ENCODE measurements at regions not wholly inside any gene's neighbourhood (a gene's known extent, or its start where the extent isn't known, plus 50 kb on each side); places are given as distances from the start of the nearest gene placed in this dataset.

- 70% methylated on average over 5 of the region's 5 CpGs for WGBS
- no peaks in the 10 kb centered on the region for H3K4me1 ChIP-seq
Observed at GRCh38 chr1:29736582-29737188, 500.4 kb downstream of the PTPRU start.

DNA sequence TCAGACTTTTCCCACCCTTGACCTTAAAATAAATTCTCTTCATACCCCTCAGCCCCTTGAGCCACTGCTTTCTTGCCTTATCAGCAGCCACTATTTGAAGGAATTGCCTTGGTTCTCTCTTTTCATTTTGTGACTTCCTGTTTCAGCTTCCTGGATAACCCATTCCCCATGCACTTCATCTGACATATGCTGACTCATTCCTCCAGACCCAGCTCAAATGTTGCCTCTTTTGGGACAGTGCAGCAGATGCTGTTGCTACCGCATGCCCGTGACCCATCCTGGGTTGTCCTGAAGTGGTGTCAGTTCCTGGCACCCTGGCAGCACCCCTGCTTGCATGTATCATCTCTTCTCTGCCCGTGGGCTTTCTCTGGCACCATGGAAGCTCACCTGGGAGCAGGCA, 496.1 kb downstream of the PTPRU start:
- intact Hi-C loops (cut with DNase I), result no loop called here

More at GRCh38 chr1:29736582-29737188, 500.4 kb downstream of the PTPRU start:
- peaks cover 0 to 58% (median 0%) of the 10 kb centered on the region in 4 donors for H3K27me3 ChIP-seq
- no peak for DNase-seq (ENCODE audit: extremely low spot score)
- H3K9me3 ChIP-seq, result no peaks in the 10 kb centered on the region
- no peak overlapping the region for H3K4me3 ChIP-seq
- intact Hi-C loops (cut with DNase I), result no loop called here
- H3K36me3 ChIP-seq, result no peaks in the 10 kb centered on the region
- TF ChIP-seq POLR2A (IDR thresholded peaks at IDR 0.05; ENCODE audit: low read depth) (no peak), EP300 (IDR thresholded peaks at IDR 0.05) (no peak), POLR2AphosphoS5 (IDR thresholded peaks at IDR 0.05) (no peak)
- TF ChIP-seq, protein P1, sequence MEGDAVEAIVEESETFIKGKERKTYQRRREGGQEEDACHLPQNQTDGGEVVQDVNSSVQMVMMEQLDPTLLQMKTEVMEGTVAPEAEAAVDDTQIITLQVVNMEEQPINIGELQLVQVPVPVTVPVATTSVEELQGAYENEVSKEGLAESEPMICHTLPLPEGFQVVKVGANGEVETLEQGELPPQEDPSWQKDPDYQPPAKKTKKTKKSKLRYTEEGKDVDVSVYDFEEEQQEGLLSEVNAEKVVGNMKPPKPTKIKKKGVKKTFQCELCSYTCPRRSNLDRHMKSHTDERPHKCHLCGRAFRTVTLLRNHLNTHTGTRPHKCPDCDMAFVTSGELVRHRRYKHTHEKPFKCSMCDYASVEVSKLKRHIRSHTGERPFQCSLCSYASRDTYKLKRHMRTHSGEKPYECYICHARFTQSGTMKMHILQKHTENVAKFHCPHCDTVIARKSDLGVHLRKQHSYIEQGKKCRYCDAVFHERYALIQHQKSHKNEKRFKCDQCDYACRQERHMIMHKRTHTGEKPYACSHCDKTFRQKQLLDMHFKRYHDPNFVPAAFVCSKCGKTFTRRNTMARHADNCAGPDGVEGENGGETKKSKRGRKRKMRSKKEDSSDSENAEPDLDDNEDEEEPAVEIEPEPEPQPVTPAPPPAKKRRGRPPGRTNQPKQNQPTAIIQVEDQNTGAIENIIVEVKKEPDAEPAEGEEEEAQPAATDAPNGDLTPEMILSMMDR (IDR thresholded peaks at IDR 0.05), result no peak
- no peak overlapping the region for H3K27ac ChIP-seq (replicated peaks in 1 of 4)

GRCh38 chr1:29730623-29731022, 494.3 kb downstream of the PTPRU start:
- WGBS, result 64% methylated on average over 5 of the region's 5 CpGs
- Histone ChIP-seq H3K27me3 (peaks cover 0 to 21% (median 0%) of the 10 kb centered on the region in 4 donors), H3K36me3 (no peaks in the 10 kb centered on the region), H3K4me1 (no peaks in the 10 kb centered on the region), H3K9me3 (no peaks in the 10 kb centered on the region), H3K27ac (replicated peaks in 1 of 4) (no peak overlapping the region), H3K4me3 (no peak overlapping the region)
- intact Hi-C loops (cut with DNase I), result no loop called here
- TF ChIP-seq, protein P1 (IDR thresholded peaks at IDR 0.05), result no peak
- TF ChIP-seq POLR2AphosphoS5 (IDR thresholded peaks at IDR 0.05) (no peak), EP300 (IDR thresholded peaks at IDR 0.05) (no peak), POLR2A (IDR thresholded peaks at IDR 0.05; ENCODE audit: low read depth) (no peak)
- DNase-seq (ENCODE audit: extremely low spot score), result no peak

More for the DNA sequence above, 496.1 kb downstream of the PTPRU start:
- WGBS, result 79% methylated on average over 2 of the region's 3 CpGs
- peaks cover 0 to 22% (median 0%) of the 10 kb centered on the region in 4 donors for H3K27me3 ChIP-seq
- no peak overlapping the region for H3K27ac ChIP-seq (replicated peaks in 1 of 4)
- no peaks in the 10 kb centered on the region for H3K36me3 ChIP-seq
- DNase-seq (ENCODE audit: extremely low spot score), result no peak
- H3K4me3 ChIP-seq, result no peak overlapping the region
- H3K4me1 ChIP-seq, result no peaks in the 10 kb centered on the region
- TF ChIP-seq, protein P1 (IDR thresholded peaks at IDR 0.05), result no peak
- no peak for TF ChIP-seq EP300 (IDR thresholded peaks at IDR 0.05)
- no peak for TF ChIP-seq POLR2AphosphoS5 (IDR thresholded peaks at IDR 0.05)
- TF ChIP-seq POLR2A (IDR thresholded peaks at IDR 0.05; ENCODE audit: low read depth), result no peak
- H3K9me3 ChIP-seq, result no peaks in the 10 kb centered on the region

- H3K4me3 ChIP-seq, result no peak overlapping the region
- no peaks in the 10 kb centered on the region for H3K9me3 ChIP-seq
- intact Hi-C loops (cut with DNase I), result no loop called here
- TF ChIP-seq, protein P1 (IDR thresholded peaks at IDR 0.05), result no peak
- TF ChIP-seq POLR2AphosphoS5 (IDR thresholded peaks at IDR 0.05) (no peak), EP300 (IDR thresholded peaks at IDR 0.05) (no peak), POLR2A (IDR thresholded peaks at IDR 0.05; ENCODE audit: low read depth) (no peak)
- H3K27ac ChIP-seq (replicated peaks in 1 of 4), result no peak overlapping the region
- DNase-seq (ENCODE audit: extremely low spot score), result no peak
- H3K36me3 ChIP-seq, result no peaks in the 10 kb centered on the region
- 82% methylated on average over 6 of the region's 6 CpGs for WGBS
- H3K4me1 ChIP-seq, result no peaks in the 10 kb centered on the region
- peaks cover 0 to 21% (median 0%) of the 10 kb centered on the region in 4 donors for H3K27me3 ChIP-seq
Observed at GRCh38 chr1:29729281-29729680, 493.0 kb downstream of the PTPRU start.

DNA sequence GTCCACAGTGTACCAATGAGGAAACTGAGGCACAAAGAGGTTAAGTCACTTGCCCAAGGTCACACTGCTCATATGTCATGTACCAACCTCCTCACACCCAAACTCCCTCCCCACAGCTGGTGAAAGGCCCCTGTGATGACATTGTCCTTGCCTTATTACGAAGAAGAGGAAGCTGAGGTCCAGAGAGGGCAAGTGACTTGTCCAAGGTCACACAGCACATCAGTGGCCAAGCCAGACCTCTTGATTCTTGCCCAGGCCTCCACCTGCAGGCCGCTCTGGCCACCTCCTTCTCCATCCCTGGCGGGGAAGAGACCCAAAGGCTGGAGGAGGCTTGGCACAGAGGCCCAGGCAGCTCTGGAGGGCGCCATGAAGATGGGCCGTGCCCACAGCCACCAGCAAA, 492.4 kb downstream of the PTPRU start:
- WGBS, result 60% methylated on average over 1 of the region's 5 CpGs
- H3K27ac ChIP-seq (replicated peaks in 1 of 4), result no peak overlapping the region
- H3K36me3 ChIP-seq, result no peaks in the 10 kb centered on the region
- H3K9me3 ChIP-seq, result no peaks in the 10 kb centered on the region
- H3K4me3 ChIP-seq, result no peak overlapping the region
- no peak for TF ChIP-seq POLR2A (IDR thresholded peaks at IDR 0.05; ENCODE audit: low read depth)
- TF ChIP-seq, protein P1 (IDR thresholded peaks at IDR 0.05), result no peak
- no peak for TF ChIP-seq POLR2AphosphoS5 (IDR thresholded peaks at IDR 0.05)
- no peak for TF ChIP-seq EP300 (IDR thresholded peaks at IDR 0.05)
- DNase-seq (ENCODE audit: extremely low spot score), result no peak
- H3K4me1 ChIP-seq, result no peaks in the 10 kb centered on the region
- intact Hi-C loops (cut with DNase I), result no loop called here
- peaks cover 0 to 18% (median 0%) of the 10 kb centered on the region in 4 donors for H3K27me3 ChIP-seq

All from esophagus muscularis mucosa (tissue), 4 donors.